B cell (primary cell): ENCODE measurements at regions not wholly inside any gene's neighbourhood (a gene's known extent, or its start where the extent isn't known, plus 50 kb on each side); places are given as distances from the start of the nearest gene placed in this dataset.

Source experiments
- ATAC-seq: fragments of 200-7000 bp; cut with Tn5 transposase; one replicate; pipeline ENCODE4 v1.10.0; 2021; ENCODE audit warnings: low read depth, mild to moderate bottlenecking, moderate number of reproducible peaks, moderate library complexity
- CTCF ChIA-PET: fragments of 350-600 bp; sonication (Branson Sonifier 250); formaldehyde crosslinking; loops from one replicate; lab custom pipeline; 2021; ENCODE audit warnings: antibody characterized with exemption, inconsistent platforms; lab: Charles Lee
- POLR2A ChIA-PET: fragments of 350-600 bp; sonication (Branson Sonifier 250); formaldehyde crosslinking; loops from one replicate; lab custom pipeline; 2021; ENCODE audit warnings: antibody characterized with exemption; lab: Charles Lee
- DNase-seq: peaks from one replicate; pipeline ENCODE4 v3.0.0; 2013
- H2AFZ ChIP-seq: 2 replicates; pipeline ENCODE4 v1.6.1; 2012; ENCODE audit warnings: mild to moderate bottlenecking, low read depth, low read length; ENCODE audit not compliant: insufficient read depth, poor library complexity, severe bottlenecking
- H3K27ac ChIP-seq, 2 donors: 1 replicate in 1 of 2; 2 replicates in 1 of 2; pipeline ENCODE4 v1.5.1; 2012 to 2013; ENCODE audit warnings: low read length in 2 of 2, mild to moderate bottlenecking in 2 of 2, moderate library complexity in 1 of 2
- H3K27me3 ChIP-seq, 4 experiments: fragments of 200-600 bp in 1 of 4; sonication (generic) in 1 of 4; replicated peaks in 1 of 4; 1 replicate in 2 of 4; 2 replicates in 2 of 4; pipeline versions ENCODE4 v1.6.1 to v1.7.0; 2013 to 2016; ENCODE audit warnings: low read length in 3 of 4, mild to moderate bottlenecking in 2 of 4, mixed read lengths in 1 of 4, moderate library complexity in 1 of 4; ENCODE audit not compliant: insufficient read depth in 4 of 4, control insufficient read depth in 3 of 4; ENCODE audit errors: control extremely low read depth in 1 of 4
- H3K36me3 ChIP-seq, 2 experiments: replicated peaks in 1 of 2; 1 replicate in 1 of 2; 2 replicates in 1 of 2; pipeline versions ENCODE4 v1.6.1 to v1.7.1; 2013; ENCODE audit warnings: low read length in 1 of 2; ENCODE audit not compliant: insufficient read depth in 2 of 2, control insufficient read depth in 1 of 2; ENCODE audit errors: control extremely low read depth in 1 of 2, extremely low read depth in 1 of 2
- H3K4me1 ChIP-seq, 2 donors: fragments of 200-600 bp in 1 of 2; sonication (generic) in 1 of 2; 1 replicate in 1 of 2; 2 replicates in 1 of 2; pipeline versions ENCODE4 v1.5.1 to v1.6.1; 2013 to 2017; ENCODE audit warnings: low read length in 2 of 2; ENCODE audit not compliant: control insufficient read depth in 2 of 2, insufficient read depth in 2 of 2
- H3K4me2 ChIP-seq: replicated peaks from 2 replicates; pipeline ENCODE3; 2012; ENCODE audit warnings: mild to moderate bottlenecking, low read depth, low read length; ENCODE audit not compliant: poor library complexity, severe bottlenecking
- H3K4me3 ChIP-seq, 5 experiments: fragments of 200-600 bp in 1 of 5; sonication (generic) in 1 of 5; 1 replicate in 3 of 5; 2 replicates in 2 of 5; pipeline versions ENCODE4 v1.5.1 to v1.7.0; 2011 to 2016; ENCODE audit warnings: low read length in 4 of 5, mild to moderate bottlenecking in 4 of 5, low read depth in 2 of 5, control low read depth in 1 of 5, moderate library complexity in 1 of 5; ENCODE audit not compliant: insufficient read depth in 1 of 5; ENCODE audit errors: control extremely low read depth in 1 of 5, extremely low read depth in 1 of 5
- H3K79me2 ChIP-seq: fragments of 200-600 bp; sonication (generic); one replicate; pipeline ENCODE4 v1.6.0; 2016; ENCODE audit warnings: low read length; ENCODE audit not compliant: control insufficient read depth, insufficient read depth
- H3K9ac ChIP-seq: fragments of 200-600 bp; sonication (generic); 2 replicates; pipeline ENCODE4 v1.6.1; 2017; ENCODE audit warnings: mild to moderate bottlenecking, low read length, moderate library complexity
- H3K9me3 ChIP-seq, 3 donors: one replicate each; pipeline versions ENCODE4 v1.6.1 to v1.7.1; 2013; ENCODE audit warnings: low read length in 2 of 3; ENCODE audit not compliant: control insufficient read depth in 2 of 3, insufficient read depth in 1 of 3; ENCODE audit errors: control extremely low read depth in 1 of 3
- H4K20me1 ChIP-seq: 2 replicates; pipeline ENCODE4 v1.6.0; 2012; ENCODE audit warnings: mild to moderate bottlenecking, low read length; ENCODE audit not compliant: insufficient read depth, control insufficient read depth, poor library complexity, severe bottlenecking
- H3K27ac Mint-ChIP-seq: one replicate; pipeline ENCODE4 v1.8.0; 2021; ENCODE audit warnings: mixed read lengths
- H3K27me3 Mint-ChIP-seq: one replicate; pipeline ENCODE4 v1.8.0; 2021; ENCODE audit warnings: mixed read lengths
- H3K4me1 Mint-ChIP-seq: one replicate; pipeline ENCODE4 v1.8.0; 2021; ENCODE audit warnings: mixed read lengths
- H3K4me3 Mint-ChIP-seq: one replicate; pipeline ENCODE4 v1.8.0; 2021; ENCODE audit warnings: mixed read lengths
- H3K9me3 Mint-ChIP-seq: one replicate; pipeline ENCODE4 v1.8.0; 2022; ENCODE audit warnings: mixed read lengths; ENCODE audit not compliant: insufficient read depth
- EZH2 ChIP-seq: IDR thresholded peaks from 2 replicates; pipeline ENCODE4 v1.6.1; 2012; ENCODE audit warnings: borderline replicate concordance, low read depth, mild to moderate bottlenecking, moderate library complexity, low read length; ENCODE audit not compliant: insufficient read depth, poor library complexity, severe bottlenecking
- WGBS: methylation state at CpG from one replicate; pipeline ENCODE4 v1.1.5; 2013; ENCODE audit warnings: missing lambda C conversion rate; ENCODE audit not compliant: insufficient coverage; 5-methylcytosine and 5-hydroxymethylcytosine counted together
- intact Hi-C: fragments of 100-400 bp; cut with micrococcal nuclease; formaldehyde crosslinking; loops from one replicate; pipeline ENCODE4 v1.10.0; 2022
- TF ChIP-seq, protein P1 (sequence below): fragments of 200-600 bp; IDR thresholded peaks from one replicate; pipeline ENCODE4 v1.8.0; 2022; ENCODE audit warnings: antibody characterized with exemption, mild to moderate bottlenecking

- no peaks in the 10 kb centered on the region for H3K9me3 ChIP-seq
- intact Hi-C loops = no loop called here
- ChIA-PET POLR2A (interaction anchor here (0.7 kb wide), 1 partner anchor 234 kb away, joined by 4 read pairs; no protein-coding TSS in a partner anchor), CTCF (no interaction called here)
- H4K20me1 ChIP-seq = no peaks in the 10 kb centered on the region
- H3K4me3 Mint-ChIP-seq = no peak overlapping the region
- no peaks in the 10 kb centered on the region for H3K9me3 Mint-ChIP-seq
- ATAC-seq (no peak), DNase-seq (no peak)
- no peak overlapping the region for H3K4me3 ChIP-seq
- peaks cover 2 to 5% of the 10 kb centered on the region in 2 donors for H3K4me1 ChIP-seq
- H3K4me2 ChIP-seq = no peak overlapping the region
- H2AFZ ChIP-seq = no peak overlapping the region
- no peaks in the 10 kb centered on the region for H3K27me3 ChIP-seq
- H3K9ac ChIP-seq = no peak overlapping the region
- no peak overlapping the region for H3K27ac Mint-ChIP-seq
- H3K36me3 ChIP-seq = no peaks in the 10 kb centered on the region
- H3K27me3 Mint-ChIP-seq = peaks cover 13% of the 10 kb centered on the region
- 93% methylated on average over 5 of the region's 6 CpGs for WGBS
- TF ChIP-seq, protein P1, sequence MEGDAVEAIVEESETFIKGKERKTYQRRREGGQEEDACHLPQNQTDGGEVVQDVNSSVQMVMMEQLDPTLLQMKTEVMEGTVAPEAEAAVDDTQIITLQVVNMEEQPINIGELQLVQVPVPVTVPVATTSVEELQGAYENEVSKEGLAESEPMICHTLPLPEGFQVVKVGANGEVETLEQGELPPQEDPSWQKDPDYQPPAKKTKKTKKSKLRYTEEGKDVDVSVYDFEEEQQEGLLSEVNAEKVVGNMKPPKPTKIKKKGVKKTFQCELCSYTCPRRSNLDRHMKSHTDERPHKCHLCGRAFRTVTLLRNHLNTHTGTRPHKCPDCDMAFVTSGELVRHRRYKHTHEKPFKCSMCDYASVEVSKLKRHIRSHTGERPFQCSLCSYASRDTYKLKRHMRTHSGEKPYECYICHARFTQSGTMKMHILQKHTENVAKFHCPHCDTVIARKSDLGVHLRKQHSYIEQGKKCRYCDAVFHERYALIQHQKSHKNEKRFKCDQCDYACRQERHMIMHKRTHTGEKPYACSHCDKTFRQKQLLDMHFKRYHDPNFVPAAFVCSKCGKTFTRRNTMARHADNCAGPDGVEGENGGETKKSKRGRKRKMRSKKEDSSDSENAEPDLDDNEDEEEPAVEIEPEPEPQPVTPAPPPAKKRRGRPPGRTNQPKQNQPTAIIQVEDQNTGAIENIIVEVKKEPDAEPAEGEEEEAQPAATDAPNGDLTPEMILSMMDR = no peak
- TF ChIP-seq EZH2 = no peak
- peaks cover 2% of the 10 kb centered on the region for H3K4me1 Mint-ChIP-seq
- no peaks in the 10 kb centered on the region for H3K79me2 ChIP-seq
- no peak overlapping the region for H3K27ac ChIP-seq
Measured at GRCh38 chr6:6910734-6911295, 196.9 kb upstream of the RREB1 start.

DNA sequence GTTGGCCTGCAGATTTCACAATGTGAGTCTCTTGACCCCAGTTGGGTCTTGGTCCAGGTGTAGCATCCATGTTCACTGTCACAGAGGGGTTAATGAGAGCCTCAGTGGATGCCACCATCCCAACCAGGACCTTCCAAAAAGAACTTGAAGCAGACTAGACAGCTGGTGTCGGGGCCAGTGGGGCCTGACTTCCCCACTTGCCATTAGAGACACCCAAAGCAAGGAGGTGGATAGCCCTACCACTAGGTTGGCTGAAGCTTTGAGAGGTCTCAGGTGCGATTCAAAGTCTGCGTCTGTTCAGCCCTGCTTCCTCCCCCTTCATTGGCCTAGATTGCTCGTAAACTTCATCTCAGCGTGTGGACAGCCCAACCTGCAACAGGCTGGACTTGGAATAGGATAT lies 196.4 kb upstream of the RREB1 start:
- CTCF ChIA-PET = no interaction called here
- ATAC-seq = no peak

More for the DNA sequence above, 196.4 kb upstream of the RREB1 start:
- H3K4me1 Mint-ChIP-seq = peaks cover 8% of the 10 kb centered on the region
- Histone ChIP-seq H3K9ac (no peak overlapping the region), H3K9me3 (no peaks in the 10 kb centered on the region), H3K4me2 (no peak overlapping the region), H3K79me2 (no peaks in the 10 kb centered on the region), H3K36me3 (no peaks in the 10 kb centered on the region), H2AFZ (no peak overlapping the region), H3K4me3 (no peak overlapping the region), H3K4me1 (peaks cover 5 to 7% of the 10 kb centered on the region in 2 donors), H3K27ac (no peak overlapping the region), H3K27me3 (no peaks in the 10 kb centered on the region), H4K20me1 (no peaks in the 10 kb centered on the region)
- no peak overlapping the region for H3K27ac Mint-ChIP-seq
- TF ChIP-seq, protein P1 = no peak
- no peak for TF ChIP-seq EZH2
- H3K27me3 Mint-ChIP-seq = peaks cover 11% of the 10 kb centered on the region
- POLR2A ChIA-PET = no interaction called here
- H3K9me3 Mint-ChIP-seq = no peaks in the 10 kb centered on the region
- H3K4me3 Mint-ChIP-seq = no peak overlapping the region
- intact Hi-C loops = no loop called here
- WGBS = 81% methylated on average over 3 of the region's 5 CpGs
- DNase-seq = no peak
